SK-N-SH (cell line): ENCODE measurements at regions not wholly inside any gene's neighbourhood (a gene's known extent, or its start where the extent isn't known, plus 50 kb on each side); places are given as distances from the start of the nearest gene placed in this dataset.

Experiments
- CTCF ChIA-PET: fragments of 300-600, 350-600 bp; formaldehyde crosslinking; extraction: SDS; loops from one replicate; lab custom pipeline; 2021; lab: Yijun Ruan, JAX
- POLR2A ChIA-PET: fragments of 350-600 bp; sonication (Branson Sonifier 250); formaldehyde crosslinking; extraction: SDS; loops from one replicate; lab custom pipeline; 2020; ENCODE audit warnings: antibody characterized with exemption, inconsistent platforms; lab: Yijun Ruan, JAX
- DNase-seq: peaks from one replicate; pipeline ENCODE4 v3.0.0; 2012
- H2AFZ ChIP-seq: fragments of 200-600 bp; sonication (generic); 2 replicates; pipeline ENCODE4 v1.8.1; 2016; ENCODE audit warnings: antibody characterized with exemption, mild to moderate bottlenecking, low read depth
- H3F3A ChIP-seq: fragments of 200-600 bp; sonication (generic); replicated peaks from 2 replicates; pipeline ENCODE3; 2016; ENCODE audit warnings: antibody characterized with exemption, mild to moderate bottlenecking; ENCODE audit not compliant: insufficient read depth
- H3K27ac ChIP-seq, 2 experiments: fragments of 200-500 bp in 1 of 2; fragments of 200-600 bp in 1 of 2; sonication (Bioruptor generic) in 1 of 2; sonication (generic), shearing (Covaris generic) in 1 of 2; 2 replicates each; pipeline versions ENCODE4 v1.5.1 to v1.6.1; 2014 to 2016; ENCODE audit warnings: low read depth in 2 of 2, inconsistent platforms in 1 of 2, low read length in 1 of 2, mild to moderate bottlenecking in 1 of 2, mixed read lengths in 1 of 2
- H3K27me3 ChIP-seq: fragments of 200-600 bp; sonication (generic), shearing (Covaris generic); 2 replicates; pipeline ENCODE4 v1.6.1; 2016; ENCODE audit warnings: mixed run types; ENCODE audit not compliant: insufficient read depth
- H3K36me3 ChIP-seq, 2 experiments: fragments of 200-500 bp in 1 of 2; fragments of 200-600 bp in 1 of 2; sonication (Bioruptor generic) in 1 of 2; sonication (generic) in 1 of 2; replicated peaks in 1 of 2; 2 replicates each; pipeline versions ENCODE3 to v1.5.1; 2014 to 2016; ENCODE audit warnings: low read length in 1 of 2, mild to moderate bottlenecking in 1 of 2; ENCODE audit not compliant: insufficient read depth in 2 of 2, control insufficient read depth in 1 of 2
- H3K4me1 ChIP-seq, 2 experiments: fragments of 200-500 bp in 1 of 2; fragments of 200-600 bp in 1 of 2; sonication (Bioruptor generic) in 1 of 2; sonication (generic), shearing (Covaris generic) in 1 of 2; 2 replicates each; pipeline versions ENCODE4 v1.5.1 to v1.6.1; 2014 to 2016; ENCODE audit warnings: low read depth in 1 of 2, low read length in 1 of 2, mixed run types in 1 of 2; ENCODE audit not compliant: insufficient read depth in 2 of 2, control insufficient read depth in 1 of 2
- H3K4me2 ChIP-seq: fragments of 200-600 bp; sonication (generic), shearing (Covaris generic); 2 replicates; pipeline ENCODE4 v1.6.1; 2017; ENCODE audit warnings: mixed run types
- H3K4me3 ChIP-seq, 2 experiments: fragments of 200-500 bp in 1 of 2; fragments of 200-600 bp in 1 of 2; sonication (Bioruptor generic) in 1 of 2; sonication (generic), shearing (Covaris generic) in 1 of 2; 2 replicates each; pipeline versions ENCODE4 v1.5.1 to v1.8.1; 2014 to 2016; ENCODE audit warnings: low read depth in 2 of 2, inconsistent platforms in 1 of 2, low read length in 1 of 2, mild to moderate bottlenecking in 1 of 2, mixed read lengths in 1 of 2, moderate library complexity in 1 of 2
- H3K79me2 ChIP-seq: fragments of 200-600 bp; sonication (generic); 2 replicates; pipeline ENCODE4 v1.8.1; 2017; ENCODE audit warnings: mild to moderate bottlenecking; ENCODE audit not compliant: insufficient read depth
- H3K9ac ChIP-seq: fragments of 200-600 bp; sonication (generic); 2 replicates; pipeline ENCODE4 v1.6.1; 2017; ENCODE audit warnings: mixed run types
- H3K9me2 ChIP-seq: fragments of 200-600 bp; sonication (generic); 2 replicates; pipeline ENCODE4 v1.6.1; 2017; ENCODE audit warnings: mixed run types
- H3K9me3 ChIP-seq: fragments of 200-600 bp; sonication (generic); 2 replicates; pipeline ENCODE4 v1.6.1; 2017; ENCODE audit warnings: mixed run types, mild to moderate bottlenecking, moderate library complexity
- H4K20me1 ChIP-seq: fragments of 200-600 bp; sonication (generic); 2 replicates; pipeline ENCODE4 v1.6.1; 2017; ENCODE audit warnings: mild to moderate bottlenecking, mixed run types; ENCODE audit not compliant: insufficient read depth
- EZH2phosphoT487 ChIP-seq: fragments of 200-600 bp; sonication (generic); IDR thresholded peaks from 2 replicates; pipeline ENCODE4 v1.6.1; 2017; ENCODE audit warnings: low read depth, mixed run types, mild to moderate bottlenecking, antibody characterized with exemption, moderate library complexity, borderline replicate concordance
- NFIC ChIP-seq: IDR thresholded peaks from 2 replicates; pipeline ENCODE4 v1.4.0; 2012; ENCODE audit warnings: borderline replicate concordance
- RAD21 ChIP-seq: IDR thresholded peaks from 2 replicates; pipeline ENCODE4 v1.6.1; 2012; ENCODE audit warnings: mild to moderate bottlenecking, low read length
- RFX5 ChIP-seq: IDR thresholded peaks from 2 replicates; pipeline ENCODE4 v1.6.1; 2012; ENCODE audit warnings: mild to moderate bottlenecking, improper control_type of control experiment, low read length
- SMC3 ChIP-seq: IDR thresholded peaks from 2 replicates; pipeline ENCODE4 v1.6.1; 2012; ENCODE audit warnings: low read depth, low read length, improper control_type of control experiment
- TAF1 ChIP-seq: IDR thresholded peaks from 2 replicates; pipeline ENCODE4 v1.6.1; 2012; ENCODE audit warnings: low read depth, mild to moderate bottlenecking, low read length, moderate library complexity, borderline replicate concordance
- WGBS: methylation state at CpG from one replicate; pipeline ENCODE4 v1.1.6; 2017; ENCODE audit warnings: low lambda C conversion rate; 5-methylcytosine and 5-hydroxymethylcytosine counted together
- TF ChIP-seq, protein P1 (sequence below): fragments of 150-350 bp; IDR thresholded peaks from 2 replicates; pipeline ENCODE4 v1.6.1; 2016; ENCODE audit warnings: mild to moderate bottlenecking, low read depth, low read length
- TF ChIP-seq, protein P2 (sequence below): fragments of 150-350 bp; IDR thresholded peaks from 2 replicates; pipeline ENCODE4 v1.6.1; 2017; ENCODE audit warnings: antibody characterized with exemption, low read length, low read depth, borderline replicate concordance

GRCh38 chr18:38981389-38981788 lies 1415.8 kb upstream of the CELF4 start:
- no peaks in the 10 kb centered on the region for H4K20me1 ChIP-seq
- no peaks in the 10 kb centered on the region for H3K4me1 ChIP-seq
- H3K79me2 ChIP-seq, result no peaks in the 10 kb centered on the region
- H2AFZ ChIP-seq, result no peak overlapping the region
- H3K4me3 ChIP-seq, result no peak overlapping the region
- no peaks in the 10 kb centered on the region for H3K27me3 ChIP-seq
- no peaks in the 10 kb centered on the region for H3K36me3 ChIP-seq
- TF ChIP-seq EZH2phosphoT487, result no peak
- no peak for TF ChIP-seq RAD21
- no peak for TF ChIP-seq NFIC
- TF ChIP-seq, protein P1, sequence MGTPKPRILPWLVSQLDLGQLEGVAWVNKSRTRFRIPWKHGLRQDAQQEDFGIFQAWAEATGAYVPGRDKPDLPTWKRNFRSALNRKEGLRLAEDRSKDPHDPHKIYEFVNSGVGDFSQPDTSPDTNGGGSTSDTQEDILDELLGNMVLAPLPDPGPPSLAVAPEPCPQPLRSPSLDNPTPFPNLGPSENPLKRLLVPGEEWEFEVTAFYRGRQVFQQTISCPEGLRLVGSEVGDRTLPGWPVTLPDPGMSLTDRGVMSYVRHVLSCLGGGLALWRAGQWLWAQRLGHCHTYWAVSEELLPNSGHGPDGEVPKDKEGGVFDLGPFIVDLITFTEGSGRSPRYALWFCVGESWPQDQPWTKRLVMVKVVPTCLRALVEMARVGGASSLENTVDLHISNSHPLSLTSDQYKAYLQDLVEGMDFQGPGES, result no peak
- ChIA-PET CTCF (no interaction called here), POLR2A (no interaction called here)
- DNase-seq, result no peak
- no peak overlapping the region for H3K9ac ChIP-seq
- H3K9me2 ChIP-seq, result no peaks in the 10 kb centered on the region
- 9% methylated on average over 2 of the region's 2 CpGs for WGBS
- H3K27ac ChIP-seq, result no peak overlapping the region
- peaks cover under 1% of the 10 kb centered on the region; the same call in 1 of the 2 replicates for H3K9me3 ChIP-seq
- H3F3A ChIP-seq, result no peaks in the 10 kb centered on the region
- H3K4me2 ChIP-seq, result no peak overlapping the region

DNA sequence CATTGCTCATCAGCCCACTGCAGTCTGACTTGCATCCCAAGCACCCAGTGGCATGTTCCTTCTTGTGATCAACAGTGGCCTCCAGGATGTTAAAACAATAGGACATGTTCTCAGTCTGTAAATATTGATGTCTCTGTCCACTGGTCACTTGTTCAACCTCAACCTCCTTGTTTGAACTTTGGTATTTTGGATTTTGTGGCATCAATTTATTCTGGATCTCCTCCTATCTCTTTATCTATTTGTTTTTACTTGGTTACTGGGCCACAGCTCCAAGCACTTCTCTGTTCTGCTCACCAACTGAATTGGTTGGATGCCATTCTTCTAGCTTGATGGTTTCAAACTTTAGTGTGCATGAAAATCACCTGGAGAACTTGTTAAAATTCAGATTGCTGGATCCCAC lies 1414.8 kb upstream of the CELF4 start:
- Histone ChIP-seq H3K9me3 (no peaks in the 10 kb centered on the region; the same call in 1 of the 2 replicates), H3K4me1 (no peaks in the 10 kb centered on the region), H3K27me3 (no peaks in the 10 kb centered on the region), H3K9ac (no peak overlapping the region), H3K36me3 (no peaks in the 10 kb centered on the region), H3K79me2 (no peaks in the 10 kb centered on the region), H3K4me2 (no peak overlapping the region), H3K4me3 (no peak overlapping the region), H3K9me2 (no peaks in the 10 kb centered on the region), H4K20me1 (no peaks in the 10 kb centered on the region), H3F3A (no peaks in the 10 kb centered on the region), H3K27ac (no peak overlapping the region), H2AFZ (no peak overlapping the region)
- no peak for DNase-seq
- ChIA-PET POLR2A (no interaction called here), CTCF (no interaction called here)
- TF ChIP-seq SMC3, result no peak
- no peak for TF ChIP-seq TAF1
- TF ChIP-seq, protein P2, sequence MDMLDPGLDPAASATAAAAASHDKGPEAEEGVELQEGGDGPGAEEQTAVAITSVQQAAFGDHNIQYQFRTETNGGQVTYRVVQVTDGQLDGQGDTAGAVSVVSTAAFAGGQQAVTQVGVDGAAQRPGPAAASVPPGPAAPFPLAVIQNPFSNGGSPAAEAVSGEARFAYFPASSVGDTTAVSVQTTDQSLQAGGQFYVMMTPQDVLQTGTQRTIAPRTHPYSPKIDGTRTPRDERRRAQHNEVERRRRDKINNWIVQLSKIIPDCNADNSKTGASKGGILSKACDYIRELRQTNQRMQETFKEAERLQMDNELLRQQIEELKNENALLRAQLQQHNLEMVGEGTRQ, result no peak

DNA sequence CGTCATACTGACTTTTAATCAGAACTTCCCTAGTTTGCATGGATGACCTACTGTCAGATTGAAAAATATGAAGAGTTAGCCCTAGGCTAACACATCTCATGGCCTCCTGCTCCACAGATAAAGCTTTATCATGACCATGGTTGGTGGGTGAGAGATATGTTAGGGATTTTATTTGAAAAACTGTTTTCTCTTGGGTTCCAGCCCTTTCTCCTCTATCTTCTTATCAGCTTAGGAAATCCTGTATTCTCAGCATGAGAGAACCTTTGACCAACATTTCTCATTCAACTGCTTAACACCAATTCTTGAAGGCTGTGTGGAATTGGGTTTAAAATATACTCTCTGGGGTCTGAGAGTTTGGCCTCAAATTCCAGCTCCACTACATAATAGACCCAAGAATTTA lies 1407.0 kb upstream of the CELF4 start:
- H2AFZ ChIP-seq, result no peak overlapping the region
- no peaks in the 10 kb centered on the region for H3F3A ChIP-seq
- WGBS, result 22% methylated on average over 1 of the region's 1 CpG
- no peaks in the 10 kb centered on the region for H3K79me2 ChIP-seq
- H3K4me2 ChIP-seq, result no peak overlapping the region
- H3K27me3 ChIP-seq, result no peaks in the 10 kb centered on the region
- ChIA-PET CTCF (no interaction called here), POLR2A (no interaction called here)
- DNase-seq, result no peak
- H3K9me3 ChIP-seq, result peaks cover 2% of the 10 kb centered on the region; the same call in 1 of the 2 replicates
- H3K36me3 ChIP-seq, result no peaks in the 10 kb centered on the region
- H4K20me1 ChIP-seq, result no peaks in the 10 kb centered on the region
- H3K4me3 ChIP-seq, result no peak overlapping the region
- no peaks in the 10 kb centered on the region for H3K4me1 ChIP-seq
- TF ChIP-seq SMC3, result no peak
- TF ChIP-seq RFX5, result no peak
- TF ChIP-seq, all 33 proteins: peak for 0
- Histone ChIP-seq H3K27ac (no peak overlapping the region), H3K9me2 (no peaks in the 10 kb centered on the region), H3K9ac (no peak overlapping the region)
